HG03432 (cell line): ENCODE measurements at regions not wholly inside any gene's neighbourhood (a gene's known extent, or its start where the extent isn't known, plus 50 kb on each side); places are given as distances from the start of the nearest gene placed in this dataset.

Experiments
- ATAC-seq: cut with Tn5 transposase; IDR thresholded peaks from one replicate; pipeline ENCODE4 v1.9.1; 2021; ENCODE audit warnings: mild to moderate bottlenecking, moderate library complexity; ENCODE audit not compliant: unreplicated experiment

GRCh38 chr10:31754803-31755624 lies 173.6 kb downstream of the ARHGAP12 start:
- no peak for ATAC-seq

DNA sequence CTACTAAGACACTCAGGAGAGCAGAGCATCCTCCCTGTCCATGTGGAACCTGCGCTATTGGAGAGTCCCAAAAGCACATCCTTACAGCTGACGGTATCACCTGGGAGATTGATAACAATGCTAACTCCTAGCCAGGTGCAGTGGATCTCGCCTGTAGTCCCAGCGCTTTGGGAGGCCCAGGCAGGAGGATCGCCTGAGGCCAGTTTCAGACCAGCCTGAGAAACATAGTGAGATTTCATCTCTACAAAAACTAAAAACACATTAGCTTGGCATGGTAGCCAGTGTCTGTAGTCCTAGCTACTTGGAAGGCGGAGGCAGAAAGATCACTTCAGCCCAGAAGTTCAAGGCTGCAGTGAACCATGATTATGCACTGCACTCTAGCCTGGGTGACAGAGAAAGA lies 174.9 kb downstream of the ARHGAP12 start:
- no peak for ATAC-seq

DNA sequence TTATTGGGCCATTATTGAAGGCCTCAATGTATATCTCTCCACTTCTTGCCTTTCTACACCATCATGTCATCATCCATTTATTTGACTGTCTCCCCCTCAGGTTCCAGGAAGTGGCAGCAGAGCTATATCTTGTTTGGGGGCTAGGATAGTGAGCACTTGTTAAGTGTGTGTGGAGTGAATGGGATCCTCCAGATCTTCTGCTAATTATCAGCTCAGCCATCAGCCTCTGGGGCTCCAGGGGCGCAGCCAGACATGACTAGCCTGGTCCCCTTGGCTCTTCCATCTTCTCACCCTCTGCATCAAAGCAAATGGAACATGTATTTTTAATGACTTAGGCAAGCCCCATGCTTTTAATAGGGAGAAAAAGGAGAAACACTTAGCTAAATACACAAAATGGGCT lies 176.5 kb downstream of the ARHGAP12 start:
- no peak for ATAC-seq

DNA sequence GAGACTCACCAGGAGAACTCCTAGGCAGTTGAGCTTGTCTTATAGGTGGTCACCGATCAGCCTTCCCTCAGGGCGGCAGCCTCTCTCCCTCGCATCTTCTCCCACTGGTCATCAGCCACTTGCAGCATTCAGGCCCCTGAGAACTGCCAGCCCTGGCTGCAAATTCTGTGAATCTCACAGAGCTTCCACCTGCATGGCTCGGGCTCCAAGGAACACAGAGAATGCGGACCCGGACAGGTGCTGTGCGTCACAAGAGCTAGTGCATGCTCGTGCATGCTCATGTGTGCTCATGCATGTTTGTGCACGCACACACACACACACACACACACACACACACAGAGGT lies 176.9 kb downstream of the ARHGAP12 start:
- ATAC-seq, result no peak

DNA sequence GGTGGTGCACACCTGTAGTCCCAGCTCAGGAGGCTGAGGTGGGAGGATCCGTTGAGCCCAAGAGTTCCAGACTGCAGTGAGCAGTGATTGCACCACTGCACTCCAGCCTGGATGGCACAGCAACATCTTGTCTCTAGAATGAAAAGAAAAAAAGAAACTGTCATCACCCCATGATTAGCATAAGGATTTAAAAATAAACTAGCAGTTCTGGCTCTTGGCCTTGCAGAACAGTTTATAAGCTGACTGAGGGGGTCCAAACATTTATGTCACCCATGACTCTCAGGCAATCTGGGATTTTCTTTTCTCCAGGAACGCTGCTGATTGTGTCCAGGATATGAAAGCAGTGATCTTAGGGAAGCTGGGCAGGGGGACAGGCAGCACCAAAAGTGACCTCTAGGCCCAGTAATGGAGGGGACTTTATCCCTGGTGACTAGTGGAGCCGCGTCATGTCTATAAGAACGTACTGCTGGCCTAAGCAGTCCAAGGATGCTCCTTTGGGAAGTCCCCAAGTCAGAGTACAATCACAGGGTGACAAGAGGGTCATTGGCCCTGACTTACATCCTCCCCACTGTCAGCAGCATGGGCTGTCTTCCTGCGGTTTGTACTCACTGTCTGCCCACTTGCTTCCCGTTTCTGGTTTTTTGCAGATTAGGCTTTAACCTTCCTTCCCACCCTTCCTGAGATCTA lies 177.4 kb downstream of the ARHGAP12 start:
- ATAC-seq, result no peak

DNA sequence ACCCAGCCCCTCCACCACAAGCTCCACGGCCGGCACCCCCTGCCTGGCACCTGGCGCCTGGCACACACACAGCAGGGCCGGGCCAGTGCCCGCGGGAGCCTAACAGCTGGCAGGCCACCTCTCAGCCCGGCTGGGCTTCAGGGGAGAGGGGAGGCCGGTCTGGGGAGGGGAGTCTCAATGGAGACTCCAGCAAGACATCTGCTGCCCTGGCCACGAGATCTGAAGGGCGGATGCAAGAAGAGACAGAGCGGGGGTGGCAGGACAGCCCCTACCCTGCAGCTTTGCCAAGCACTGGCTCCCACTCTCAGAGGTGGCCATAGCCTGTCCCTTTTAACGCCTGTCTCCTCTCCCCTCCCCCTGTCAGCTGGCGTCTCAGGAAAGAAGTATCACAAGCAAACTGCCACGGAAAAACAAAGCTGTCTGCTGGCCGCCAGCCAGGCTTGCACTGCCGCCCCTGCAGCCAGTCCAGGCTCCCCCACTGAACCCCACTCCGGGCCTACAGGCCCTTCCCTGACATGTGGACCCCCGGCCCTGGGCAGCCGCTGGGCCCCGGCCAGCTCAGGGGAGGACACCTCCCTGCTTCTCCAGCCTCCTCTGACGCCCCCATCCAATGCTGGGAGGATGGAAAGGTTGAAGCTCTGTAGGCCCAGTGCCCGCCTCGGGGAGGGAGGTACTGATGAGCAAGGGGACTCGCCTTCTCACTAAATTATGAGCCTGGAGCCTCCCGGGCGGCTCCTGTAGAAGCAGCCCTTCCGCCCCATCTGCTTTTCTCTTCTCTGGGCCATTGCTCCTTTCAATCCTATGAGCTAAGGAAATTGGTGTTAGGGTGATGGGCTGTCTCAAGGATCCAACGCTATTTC lies 178.4 kb downstream of the ARHGAP12 start:
- ATAC-seq, result no peak

- ATAC-seq, result no peak
Measured at GRCh38 chr10:31749301-31749700, 179.3 kb downstream of the ARHGAP12 start.

DNA sequence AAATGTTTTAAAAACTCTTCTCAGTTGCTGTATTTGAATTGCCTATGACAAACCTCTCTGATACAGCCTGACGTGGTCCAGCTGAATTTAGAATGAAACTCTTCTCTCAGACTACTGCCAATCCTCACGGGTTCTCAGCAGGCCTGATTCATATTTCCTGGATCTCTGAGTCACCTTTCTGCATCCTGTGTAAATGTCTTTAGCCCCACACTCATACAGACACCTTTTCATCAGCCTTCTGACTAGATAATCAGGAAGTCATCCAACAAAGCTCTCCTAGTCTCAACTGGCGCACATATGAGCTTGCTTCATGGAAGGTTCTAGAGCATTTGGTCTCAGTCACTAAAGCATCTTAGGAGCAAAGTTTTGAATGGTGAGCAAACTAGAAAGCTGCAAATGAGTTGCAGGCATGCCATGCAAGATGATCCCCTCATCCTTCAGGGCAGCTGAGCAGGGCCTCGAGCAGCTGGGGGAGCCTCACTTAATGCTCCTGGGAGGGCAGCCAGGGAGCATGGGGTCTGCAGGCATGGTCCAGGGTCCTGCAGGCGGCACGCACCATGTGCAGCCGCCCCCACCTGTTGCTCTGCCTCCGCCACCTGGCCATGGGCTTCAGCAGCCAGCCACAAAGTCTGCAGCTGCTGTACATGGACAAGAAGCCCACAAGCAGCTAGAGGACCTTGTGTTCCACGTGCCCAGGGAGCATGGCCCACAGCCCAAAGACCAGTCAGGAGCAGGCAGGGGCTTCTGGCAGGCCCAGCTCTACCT lies 182.8 kb downstream of the ARHGAP12 start:
- ATAC-seq, result peak; percentile 69

DNA sequence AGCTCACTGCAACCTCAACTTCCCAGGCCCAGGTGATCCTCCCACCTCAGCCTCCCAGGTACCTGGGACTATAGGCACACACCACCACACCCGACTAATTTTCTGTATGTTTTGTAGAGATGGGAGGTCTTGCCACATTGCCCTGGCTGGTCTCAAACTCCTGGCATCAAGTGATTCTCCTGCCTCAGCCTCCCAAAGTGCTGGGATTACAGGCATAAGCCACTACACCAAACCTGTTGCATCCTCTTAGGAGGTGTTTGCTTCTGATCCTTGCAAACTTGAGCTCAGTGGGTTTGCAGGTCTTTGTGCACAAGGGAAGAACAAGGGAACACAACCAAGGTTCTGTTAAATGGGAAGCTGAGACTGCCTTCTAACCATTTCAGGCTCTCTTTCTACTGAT lies 184.6 kb downstream of the ARHGAP12 start:
- ATAC-seq, result no peak

GRCh38 chr10:31742255-31742654 lies 186.4 kb downstream of the ARHGAP12 start:
- no peak for ATAC-seq

DNA sequence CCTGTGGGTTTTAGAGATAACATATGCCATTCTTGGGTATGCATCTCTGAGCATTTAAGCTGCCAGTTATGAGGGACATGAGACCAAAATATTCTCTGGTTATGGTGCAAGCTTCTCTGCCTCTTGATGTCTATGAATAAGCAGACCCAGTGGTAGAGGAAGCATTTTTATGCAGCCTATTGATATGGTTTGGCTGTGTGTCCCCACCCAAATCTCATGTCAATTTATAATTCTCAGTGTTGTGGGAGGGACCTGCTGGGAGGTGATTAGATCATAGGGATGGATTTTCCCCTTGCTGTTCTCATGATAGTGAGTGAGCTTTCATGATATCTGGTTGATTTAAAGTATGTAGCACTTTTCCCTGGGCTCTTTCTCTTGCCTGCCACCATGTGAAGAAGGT lies 187.2 kb downstream of the ARHGAP12 start:
- no peak for ATAC-seq

DNA sequence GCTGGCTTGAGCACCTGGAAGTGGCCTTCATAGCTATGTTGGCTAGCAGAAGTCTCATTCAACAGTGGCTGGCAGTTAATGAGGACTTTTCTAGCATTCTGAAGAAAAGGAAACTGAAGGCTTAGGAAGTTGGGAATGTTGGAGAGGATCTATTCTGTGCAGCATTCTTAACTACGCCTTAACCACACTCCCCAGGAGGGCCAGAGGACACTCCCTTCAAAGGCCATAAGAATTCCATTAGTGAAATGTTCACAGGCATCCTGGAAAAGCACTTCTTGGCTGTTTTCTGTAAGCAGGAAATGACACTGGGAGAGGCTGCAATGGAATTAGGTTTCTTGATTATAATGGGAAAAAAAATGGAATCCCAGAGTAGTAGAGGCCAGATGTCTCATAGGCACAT lies 188.9 kb downstream of the ARHGAP12 start:
- no peak for ATAC-seq

DNA sequence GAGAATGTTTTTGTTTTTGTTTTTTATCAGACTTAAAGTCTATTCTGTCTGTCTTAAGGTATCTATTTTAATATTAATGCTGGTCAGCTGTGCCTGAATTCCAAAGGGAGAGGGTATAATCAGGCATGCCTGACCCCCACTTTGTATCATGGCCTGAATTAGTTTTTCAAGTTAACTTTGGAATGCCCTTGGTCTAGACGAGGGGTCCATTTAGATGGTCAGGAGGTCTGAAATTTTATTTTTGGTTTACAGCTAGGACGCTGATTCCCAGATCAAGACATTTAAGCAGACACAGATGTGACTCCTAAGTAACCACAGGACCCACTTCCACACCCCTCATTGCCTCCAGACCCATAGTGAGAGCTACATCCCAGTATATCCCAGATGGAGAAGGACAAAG lies 189.5 kb downstream of the ARHGAP12 start:
- ATAC-seq, result no peak

GRCh38 chr10:31731711-31732110 lies 196.9 kb downstream of the ARHGAP12 start:
- ATAC-seq, result no peak

- no peak for ATAC-seq
Measured at GRCh38 chr10:31730776-31731175, 197.9 kb downstream of the ARHGAP12 start.

DNA sequence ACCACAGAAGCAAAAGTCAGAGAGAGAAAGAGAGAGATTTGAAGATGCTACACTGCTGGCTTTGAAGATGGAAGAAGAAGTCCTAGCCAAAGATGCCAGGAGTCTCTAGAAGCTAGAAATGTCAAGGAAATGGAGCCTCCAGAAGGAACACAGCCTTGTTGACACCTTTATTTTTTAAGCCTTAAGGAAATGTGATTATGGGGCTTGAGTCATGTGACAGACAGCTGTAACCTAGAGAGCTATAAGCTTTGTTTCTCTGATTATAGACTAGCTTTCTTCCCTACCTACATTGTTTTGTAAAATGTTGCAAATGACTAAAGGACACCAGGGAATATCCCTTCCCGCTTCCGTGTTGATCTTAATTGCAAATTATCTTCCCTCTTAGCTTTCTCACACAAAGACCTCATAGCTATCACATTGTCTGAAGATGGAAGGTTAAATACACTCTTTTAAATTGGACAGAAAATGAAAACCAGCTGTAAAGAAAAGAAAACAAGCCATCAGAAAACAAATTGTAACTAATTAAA lies 199.9 kb downstream of the ARHGAP12 start:
- ATAC-seq, result no peak

GRCh38 chr10:31725436-31725835 lies 203.2 kb downstream of the ARHGAP12 start:
- no peak for ATAC-seq

- ATAC-seq, result no peak
Measured at GRCh38 chr10:31724296-31724695, 204.3 kb downstream of the ARHGAP12 start.

- ATAC-seq, result no peak
Measured at GRCh38 chr10:31723106-31723750, 205.4 kb downstream of the ARHGAP12 start.

DNA sequence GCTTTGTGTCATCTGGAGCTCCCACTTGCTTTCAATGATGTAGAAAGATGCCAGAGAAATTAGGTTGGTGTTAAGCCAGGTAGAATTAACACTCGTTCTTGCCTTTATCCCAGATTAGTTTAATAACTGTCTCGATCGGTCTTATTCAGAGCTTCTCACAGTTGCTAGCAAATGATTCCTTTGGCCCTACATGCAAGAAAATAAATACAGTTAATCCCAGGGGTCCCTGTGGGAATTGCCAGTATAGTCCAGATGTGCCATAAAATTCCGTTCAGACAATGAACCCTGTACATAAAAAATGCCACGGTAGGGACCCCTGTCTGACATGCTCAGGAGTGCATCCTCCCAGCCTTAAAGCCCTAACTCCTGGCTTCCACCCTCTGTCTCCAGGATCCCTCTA lies 207.5 kb downstream of the ARHGAP12 start:
- no peak for ATAC-seq
